Activated CD4-positive, alpha-beta T cell treated with anti-CD3 and anti-CD28 coated beads, Interleukin-2, amount 10 ng/mL, durations not matched to agents 7 days and 5 days (primary cell): ENCODE measurements at regions not wholly inside any gene's neighbourhood (a gene's known extent, or its start where the extent isn't known, plus 50 kb on each side); places are given as distances from the start of the nearest gene placed in this dataset.
A peak's percentile ranks its signal among the peaks of the same experiment; 100 is the strongest.
"Not testable (repeated sequence)": the region's sequence is repeated elsewhere in the genome, so short reads cannot be mapped to it uniquely, and the experiment has no call there.

Experiments used
- CTCF ChIA-PET: fragments of 350-600 bp; sonication (Branson Sonifier 250); formaldehyde crosslinking; loops from one replicate; lab custom pipeline; 2021; ENCODE audit warnings: antibody characterized with exemption; lab: Charles Lee
- POLR2A ChIA-PET: fragments of 350-600 bp; sonication (Branson Sonifier 250); formaldehyde crosslinking; loops from one replicate; lab custom pipeline; 2021; ENCODE audit warnings: antibody characterized with exemption; lab: Charles Lee
- DNase-seq: peaks from one replicate; pipeline ENCODE4 v3.0.0-alpha.2; 2020
- H3K27ac Mint-ChIP-seq: one replicate; pipeline ENCODE4 v1.8.0; 2021; ENCODE audit warnings: mild to moderate bottlenecking, moderate library complexity, mixed read lengths
- H3K27me3 Mint-ChIP-seq: one replicate; pipeline ENCODE4 v1.8.0; 2021; ENCODE audit warnings: mixed read lengths
- H3K36me3 Mint-ChIP-seq: one replicate; pipeline ENCODE4 v1.8.0; 2021; ENCODE audit warnings: low read depth, mixed read lengths
- H3K4me1 Mint-ChIP-seq: one replicate; pipeline ENCODE4 v1.8.0; 2021; ENCODE audit warnings: mixed read lengths
- H3K4me3 Mint-ChIP-seq: one replicate; pipeline ENCODE4 v1.8.0; 2021; ENCODE audit warnings: mild to moderate bottlenecking, moderate library complexity, mixed read lengths
- H3K9me3 Mint-ChIP-seq: one replicate; pipeline ENCODE4 v1.8.0; 2021; ENCODE audit warnings: mixed read lengths

DNA sequence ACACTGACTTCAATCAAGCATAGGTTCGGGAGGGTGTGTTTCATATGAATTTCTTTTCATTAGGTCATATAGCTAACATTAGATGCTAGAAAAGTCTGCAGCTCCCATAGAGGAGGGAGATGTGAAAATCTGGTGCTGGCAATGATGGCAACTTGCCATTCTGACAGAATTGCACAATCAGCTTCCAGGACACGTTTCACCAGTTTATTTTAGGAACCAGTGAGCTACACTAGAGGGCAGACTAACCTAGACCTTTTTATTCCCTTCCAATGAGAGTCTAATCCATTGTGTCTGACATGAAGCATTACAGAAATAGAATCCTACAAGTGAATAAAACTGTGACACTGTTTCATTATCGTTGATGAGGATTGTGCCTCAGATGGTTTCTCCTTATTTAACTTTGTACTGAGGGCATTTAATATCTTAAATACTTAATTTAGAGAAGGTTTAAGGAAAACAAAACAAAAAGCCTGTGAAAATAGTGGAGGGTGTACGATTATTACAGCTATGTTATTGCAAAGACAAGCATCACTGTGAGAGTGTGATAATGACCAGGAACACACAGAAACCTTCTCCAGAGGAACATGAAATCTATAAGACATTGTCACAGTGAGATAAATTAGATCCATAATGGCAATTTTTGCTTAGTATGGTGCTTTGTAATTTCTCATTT lies 363.3 kb upstream of the RPS23 start:
- H3K36me3 Mint-ChIP-seq: no peaks in the 10 kb centered on the region
- H3K9me3 Mint-ChIP-seq: no peaks in the 10 kb centered on the region
- DNase-seq: peak; percentile 41
- H3K4me1 Mint-ChIP-seq: peaks cover 17% of the 10 kb centered on the region
- CTCF ChIA-PET: interaction anchor here (0.7 to 1.5 kb wide), 3 partner anchors 16 to 291 kb away, joined by 3 read pairs; no protein-coding TSS in a partner anchor
- H3K27me3 Mint-ChIP-seq: peaks cover 4% of the 10 kb centered on the region
- H3K27ac Mint-ChIP-seq: no peak overlapping the region
- POLR2A ChIA-PET: no interaction called here
- H3K4me3 Mint-ChIP-seq: no peak overlapping the region

DNA sequence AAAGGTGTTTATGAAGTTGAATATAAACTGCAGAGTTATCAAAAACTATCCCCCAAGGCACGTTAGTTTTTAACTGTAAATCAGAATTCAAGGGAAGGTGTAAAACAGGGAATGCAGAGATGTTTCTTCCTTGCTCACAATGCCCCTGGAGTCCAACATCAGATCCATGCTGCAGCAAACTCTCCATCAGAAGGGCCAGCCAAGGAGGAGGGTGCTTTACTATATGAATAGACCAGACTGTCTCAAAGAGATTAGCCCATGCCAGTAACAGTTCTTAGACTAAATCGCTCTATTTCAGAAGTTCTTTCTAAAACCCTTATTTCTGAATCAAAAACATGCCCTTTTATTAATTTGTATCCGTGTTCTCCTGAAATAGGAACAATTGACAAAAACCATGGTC lies 362.8 kb upstream of the RPS23 start:
- Mint-ChIP-seq H3K27me3 (peaks cover 4% of the 10 kb centered on the region), H3K36me3 (no peaks in the 10 kb centered on the region), H3K4me3 (no peak overlapping the region), H3K9me3 (no peaks in the 10 kb centered on the region), H3K27ac (no peak overlapping the region), H3K4me1 (peaks cover 17% of the 10 kb centered on the region)
- ChIA-PET POLR2A (no interaction called here), CTCF (interaction anchor here (0.7 to 1.5 kb wide), 3 partner anchors 17 to 290 kb away, joined by 3 read pairs; no protein-coding TSS in a partner anchor)
- DNase-seq: no peak

DNA sequence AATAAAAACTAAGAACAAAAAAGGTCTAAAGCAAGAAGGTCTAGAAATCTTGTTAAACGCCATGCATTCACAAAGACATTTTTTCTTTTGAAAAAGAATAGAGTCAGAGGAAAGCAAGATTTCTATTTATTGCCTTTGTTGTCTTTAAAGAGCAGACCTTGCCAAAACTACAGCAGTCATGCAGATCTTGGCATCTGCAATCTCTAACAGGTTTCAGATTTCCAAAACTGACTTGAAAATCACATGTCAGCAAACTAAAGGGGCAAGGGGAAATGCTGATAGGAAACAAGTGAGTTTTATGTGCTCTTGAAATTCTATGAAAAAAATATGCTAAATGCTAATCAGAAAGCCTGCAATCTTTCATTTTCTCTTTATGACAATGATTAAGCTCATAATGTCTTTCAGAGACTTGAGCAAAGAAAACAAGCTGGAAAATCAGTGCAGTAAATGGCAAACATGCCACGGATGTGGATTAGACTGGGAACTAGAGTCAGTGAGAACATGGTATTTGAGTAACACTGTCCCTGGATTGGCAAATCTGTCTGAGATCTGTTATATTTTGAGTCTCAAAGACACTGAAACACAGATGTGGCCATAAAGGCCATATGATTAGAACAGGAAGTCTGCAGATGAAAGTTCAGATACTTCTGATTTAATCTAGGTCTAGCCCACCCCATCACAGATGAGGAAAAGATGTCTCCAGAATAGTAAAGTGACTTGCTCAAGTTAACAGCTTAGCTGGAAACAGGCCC lies 361.4 kb upstream of the RPS23 start:
- Mint-ChIP-seq H3K9me3 (no peaks in the 10 kb centered on the region), H3K4me3 (no peak overlapping the region), H3K27me3 (no peaks in the 10 kb centered on the region), H3K36me3 (no peaks in the 10 kb centered on the region), H3K27ac (no peak overlapping the region), H3K4me1 (peaks cover 17% of the 10 kb centered on the region)
- ChIA-PET POLR2A (no interaction called here), CTCF (interaction anchor here (0.6 kb wide), 1 partner anchor 14 kb away, joined by 3 read pairs; no protein-coding TSS in a partner anchor)
- DNase-seq: no peak

DNA sequence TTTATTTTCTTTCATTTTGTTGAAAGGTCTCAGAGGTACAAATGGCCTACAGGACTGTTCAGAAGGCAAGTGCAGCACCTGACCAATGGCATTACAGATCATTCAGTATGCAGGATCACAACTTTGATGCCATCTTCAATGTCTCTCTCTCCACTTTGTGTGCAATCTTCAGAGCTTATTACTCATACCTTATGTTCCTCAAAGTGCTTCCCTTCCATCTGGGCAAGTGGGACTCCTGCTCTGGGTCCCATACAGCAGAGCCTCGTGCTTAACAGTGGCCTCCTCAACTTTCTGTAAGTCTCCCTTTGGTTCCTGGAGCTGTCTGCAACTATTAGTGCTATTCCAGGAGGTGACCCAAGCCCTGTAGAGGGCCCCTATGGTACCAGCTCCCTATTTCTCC lies 358.4 kb upstream of the RPS23 start:
- ChIA-PET CTCF (no interaction called here), POLR2A (no interaction called here)
- no peak overlapping the region for H3K27ac Mint-ChIP-seq
- H3K36me3 Mint-ChIP-seq: no peaks in the 10 kb centered on the region
- no peak for DNase-seq
- H3K4me3 Mint-ChIP-seq: no peak overlapping the region
- peaks cover 4% of the 10 kb centered on the region for H3K9me3 Mint-ChIP-seq
- no peaks in the 10 kb centered on the region for H3K27me3 Mint-ChIP-seq
- H3K4me1 Mint-ChIP-seq: peaks cover 16% of the 10 kb centered on the region

DNA sequence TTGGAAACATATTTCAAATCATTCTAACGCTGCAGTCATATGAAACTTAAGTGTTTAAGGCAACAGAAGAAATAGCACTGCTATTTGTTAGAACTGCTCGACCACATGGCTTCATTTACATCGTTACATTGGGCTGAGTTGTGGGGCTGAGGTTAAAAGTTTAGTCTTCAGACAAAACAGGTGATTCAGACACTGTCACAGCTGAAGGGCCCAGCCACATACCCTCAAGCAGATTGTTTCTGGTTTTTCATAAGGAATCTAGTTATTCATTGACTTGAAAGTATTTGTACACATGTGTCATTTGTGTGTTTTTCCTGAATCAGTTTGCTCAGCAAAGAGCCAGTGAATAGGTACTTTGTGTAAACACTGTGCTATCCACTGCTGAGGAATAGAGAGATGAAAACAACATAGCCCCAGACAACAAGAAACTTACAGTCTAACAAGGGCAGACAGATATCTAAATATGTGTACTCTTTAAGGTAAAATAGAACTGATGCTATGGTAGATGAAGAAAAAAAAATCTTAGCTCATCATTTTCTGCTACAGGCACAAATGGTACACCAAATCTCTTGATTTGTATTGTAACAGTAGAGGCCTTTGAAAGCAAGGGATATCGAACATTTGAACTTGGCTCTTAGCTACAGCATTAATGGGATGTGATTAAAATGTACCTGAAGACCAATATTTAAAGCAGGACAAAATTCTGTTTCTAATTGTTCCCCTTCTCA lies 357.6 kb upstream of the RPS23 start:
- DNase-seq: no peak
- POLR2A ChIA-PET: no interaction called here
- no peaks in the 10 kb centered on the region for H3K36me3 Mint-ChIP-seq
- no peaks in the 10 kb centered on the region for H3K27me3 Mint-ChIP-seq
- H3K4me1 Mint-ChIP-seq: peaks cover 8% of the 10 kb centered on the region
- H3K9me3 Mint-ChIP-seq: peaks cover 4% of the 10 kb centered on the region
- H3K4me3 Mint-ChIP-seq: no peak overlapping the region
- H3K27ac Mint-ChIP-seq: no peak overlapping the region
- CTCF ChIA-PET: no interaction called here

DNA sequence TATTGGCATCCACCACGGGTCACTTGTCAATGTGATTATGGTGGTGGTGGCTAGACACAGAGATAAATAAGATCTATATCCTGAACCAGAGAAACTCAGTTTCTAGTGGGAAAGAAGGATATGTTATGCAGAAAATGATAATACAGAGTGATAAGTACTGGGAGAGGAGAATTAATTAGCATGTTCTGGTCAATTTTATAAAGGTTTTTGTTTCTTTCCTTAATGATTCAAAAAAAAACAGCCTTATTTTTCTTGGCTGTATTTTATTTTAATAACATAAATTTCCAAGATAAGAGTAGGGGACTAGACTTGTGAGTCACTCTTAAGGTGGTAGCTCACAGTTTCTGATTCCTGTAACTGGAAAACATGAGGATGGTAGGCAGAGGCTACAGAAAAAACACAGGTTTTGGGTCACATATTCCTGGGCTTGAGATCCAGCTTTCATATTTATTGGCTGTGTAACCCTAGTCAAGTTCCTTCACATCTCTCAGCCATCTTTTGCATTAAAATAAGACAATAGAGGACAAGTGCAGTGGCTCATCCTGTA lies 350.3 kb upstream of the RPS23 start:
- DNase-seq: no peak
- H3K4me1 Mint-ChIP-seq: no peaks in the 10 kb centered on the region

DNA sequence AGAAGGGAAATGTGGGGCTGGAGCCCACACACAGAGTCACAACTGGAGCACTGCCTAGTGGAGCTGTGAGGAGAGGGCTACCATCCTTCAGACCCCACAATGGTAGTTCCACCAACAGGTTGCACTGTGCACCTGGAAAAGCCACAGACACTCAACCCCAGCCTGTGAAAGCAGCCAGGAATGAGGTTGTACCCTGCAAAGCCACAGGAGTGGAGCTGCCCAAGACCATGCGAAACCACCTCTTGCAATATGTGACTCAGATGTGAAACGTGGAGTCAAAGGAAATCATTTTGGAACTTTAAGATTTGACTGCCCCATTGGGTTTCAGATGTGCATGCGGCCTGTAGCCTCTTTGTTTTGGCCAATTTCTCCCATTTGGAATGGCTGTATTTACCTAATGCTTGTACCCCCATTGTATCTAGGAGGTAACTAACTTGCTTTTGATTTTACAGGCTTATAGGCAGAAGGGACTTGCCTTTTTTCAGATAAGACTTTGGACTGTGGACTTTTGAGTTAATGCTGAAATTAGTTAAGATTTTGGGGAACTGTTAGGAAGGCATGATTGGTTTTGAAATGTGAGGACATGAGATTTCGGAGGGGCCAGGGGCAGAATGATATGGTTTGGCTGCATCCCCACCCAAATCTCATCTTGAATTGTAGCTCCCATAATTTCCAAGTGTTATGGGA lies 348.9 kb upstream of the RPS23 start:
- H3K4me1 Mint-ChIP-seq, DNase-seq, H3K4me3 Mint-ChIP-seq, H3K27ac Mint-ChIP-seq, H3K9me3 Mint-ChIP-seq, POLR2A ChIA-PET, H3K27me3 Mint-ChIP-seq, H3K36me3 Mint-ChIP-seq: not testable (repeated sequence)
- CTCF ChIA-PET: interaction anchor here (1.5 kb wide), 1 partner anchor 15 kb away, joined by 3 read pairs; no protein-coding TSS in a partner anchor

More for the DNA sequence above, 350.3 kb upstream of the RPS23 start:
- H3K36me3 Mint-ChIP-seq: no peaks in the 10 kb centered on the region
- H3K27ac Mint-ChIP-seq: no peak overlapping the region
- CTCF ChIA-PET: no interaction called here
- peaks cover 2% of the 10 kb centered on the region for H3K9me3 Mint-ChIP-seq
- H3K27me3 Mint-ChIP-seq: no peaks in the 10 kb centered on the region
- H3K4me3 Mint-ChIP-seq: no peak overlapping the region
- POLR2A ChIA-PET: no interaction called here

DNA sequence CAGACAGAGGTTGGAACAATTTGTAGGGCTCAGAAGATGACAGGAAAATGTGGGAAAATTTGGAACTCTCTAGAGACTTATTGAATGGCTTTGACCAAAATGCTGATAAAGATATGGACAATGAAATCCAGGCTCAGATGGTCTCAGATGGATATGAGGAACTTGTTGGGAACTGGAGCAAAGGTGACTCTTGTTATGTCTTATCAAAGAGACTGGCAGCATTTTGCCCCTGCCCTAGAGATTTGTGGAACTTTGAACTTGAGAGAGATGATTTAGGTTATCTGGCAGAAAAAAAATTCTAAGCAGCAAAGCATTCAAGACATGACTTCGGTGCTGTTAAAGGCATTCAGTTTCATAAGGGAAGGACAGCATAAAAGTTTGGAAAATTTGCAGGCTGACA lies 347.9 kb upstream of the RPS23 start:
- not testable (repeated sequence) for H3K9me3 Mint-ChIP-seq, H3K27ac Mint-ChIP-seq, H3K27me3 Mint-ChIP-seq

DNA sequence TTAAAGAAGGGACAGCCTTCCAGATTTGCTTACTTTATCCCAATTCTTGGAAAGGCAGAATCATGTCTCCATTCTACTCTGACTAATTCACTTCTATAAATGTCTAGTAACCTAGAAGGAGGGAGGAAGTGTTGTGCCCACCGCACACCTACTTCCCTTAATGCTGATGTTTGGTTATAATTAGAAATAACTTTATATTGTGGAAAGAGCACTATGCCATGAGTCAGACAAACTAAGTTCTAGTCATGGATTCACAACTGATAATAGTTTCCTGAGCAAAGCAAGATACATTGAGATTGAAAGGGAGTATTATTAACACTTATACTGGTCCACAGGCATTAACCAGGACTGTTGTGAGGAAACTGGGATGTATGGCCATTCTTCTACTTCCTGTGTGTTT lies 345.9 kb upstream of the RPS23 start:
- H3K27ac Mint-ChIP-seq: no peak overlapping the region
- H3K4me1 Mint-ChIP-seq: peaks cover 16% of the 10 kb centered on the region
- ChIA-PET CTCF (interaction anchor here (0.6 kb wide), 1 partner anchor 28 kb away, joined by 3 read pairs; no protein-coding TSS in a partner anchor), POLR2A (no interaction called here)
- no peaks in the 10 kb centered on the region for H3K36me3 Mint-ChIP-seq
- H3K4me3 Mint-ChIP-seq: no peak overlapping the region
- no peaks in the 10 kb centered on the region for H3K9me3 Mint-ChIP-seq
- no peak for DNase-seq
- no peaks in the 10 kb centered on the region for H3K27me3 Mint-ChIP-seq

More for the DNA sequence above, 347.9 kb upstream of the RPS23 start:
- H3K4me3 Mint-ChIP-seq, DNase-seq, POLR2A ChIA-PET, H3K36me3 Mint-ChIP-seq, H3K4me1 Mint-ChIP-seq, CTCF ChIA-PET: not testable (repeated sequence)

DNA sequence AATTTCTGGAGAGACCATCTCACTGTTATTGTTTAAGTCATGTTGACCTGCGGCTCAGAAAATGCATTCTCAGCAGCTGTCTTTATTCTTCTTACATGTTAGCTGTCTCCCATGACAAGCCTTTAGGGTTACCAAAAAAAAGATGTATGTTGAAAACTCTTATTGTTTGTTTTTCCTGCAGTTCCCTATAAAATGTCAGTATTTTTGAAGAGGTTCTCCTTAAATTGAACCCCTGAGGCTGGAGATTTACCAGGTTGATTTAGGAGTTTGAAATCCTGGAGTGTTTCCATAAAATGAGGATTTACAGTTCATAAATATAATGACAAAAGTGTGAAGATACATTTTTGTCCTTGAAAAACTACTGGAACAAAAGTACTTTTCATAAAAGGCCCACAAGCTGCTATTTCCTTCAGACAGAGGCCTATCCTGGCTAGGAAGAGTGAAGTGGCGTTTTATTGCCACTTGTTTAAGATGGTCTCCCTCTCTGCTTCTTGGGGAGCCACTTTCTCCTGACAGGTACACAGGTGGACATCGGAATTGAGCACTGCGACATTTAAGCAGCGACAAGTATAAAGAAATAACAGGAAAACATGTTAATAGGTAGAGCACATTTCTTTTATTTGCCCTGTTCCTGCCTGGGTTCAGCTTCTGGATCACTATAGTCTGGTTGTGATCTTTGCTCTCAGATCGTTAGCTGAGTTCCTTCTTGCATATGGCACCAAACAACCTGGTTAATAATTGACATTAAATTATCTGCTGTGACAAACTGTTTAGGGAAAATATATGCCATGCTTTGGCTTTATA lies 344.8 kb upstream of the RPS23 start:
- Mint-ChIP-seq H3K9me3 (peaks cover 3% of the 10 kb centered on the region), H3K36me3 (no peaks in the 10 kb centered on the region), H3K4me3 (no peak overlapping the region), H3K4me1 (peaks cover 16% of the 10 kb centered on the region), H3K27me3 (peaks cover 6% of the 10 kb centered on the region), H3K27ac (no peak overlapping the region)
- DNase-seq: no peak
- POLR2A ChIA-PET: no interaction called here
- CTCF ChIA-PET: no interaction called here

DNA sequence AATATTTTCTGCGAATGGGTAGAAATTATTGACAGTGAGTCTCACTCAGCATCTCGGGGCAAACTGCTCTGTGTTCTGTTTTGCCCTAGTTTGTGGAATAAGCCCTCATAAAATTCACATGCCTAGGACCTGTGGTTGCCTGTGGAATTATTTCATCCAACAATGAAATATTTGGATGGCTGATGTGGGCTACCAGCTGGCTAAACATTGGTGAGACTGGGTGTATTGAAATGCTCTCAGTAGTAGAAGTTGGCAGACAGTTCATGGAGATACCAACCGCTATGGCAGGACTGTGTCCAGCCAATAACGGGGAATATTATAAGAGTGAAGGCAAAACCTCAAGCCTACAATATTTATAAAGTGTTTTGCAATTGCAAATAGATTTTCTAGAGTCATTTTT lies 344.1 kb upstream of the RPS23 start:
- ChIA-PET POLR2A (no interaction called here), CTCF (no interaction called here)
- H3K27ac Mint-ChIP-seq: no peak overlapping the region
- no peak overlapping the region for H3K4me3 Mint-ChIP-seq
- no peaks in the 10 kb centered on the region for H3K36me3 Mint-ChIP-seq
- peaks cover 16% of the 10 kb centered on the region for H3K4me1 Mint-ChIP-seq
- no peak for DNase-seq
- H3K9me3 Mint-ChIP-seq: peaks cover 3% of the 10 kb centered on the region
- H3K27me3 Mint-ChIP-seq: peaks cover 6% of the 10 kb centered on the region
